ENCODE measurements at regions not wholly inside any gene's neighbourhood (a gene's known extent, or its start where the extent isn't known, plus 50 kb on each side); places are given as distances from the start of the nearest gene placed in this dataset.
"Not testable (repeated sequence)": the region's sequence is repeated elsewhere in the genome, so short reads cannot be mapped to it uniquely, and the experiment has no call there.

- no peak for DNase-seq
Measured at GRCh38 chr22:47624252-47625012, 862.0 kb downstream of the TBC1D22A start.

GRCh38 chr22:47623763-47624148 lies 861.3 kb downstream of the TBC1D22A start:
- DNase-seq: no peak

- no peak for DNase-seq
Measured at GRCh38 chr22:47623066-47623762, 860.8 kb downstream of the TBC1D22A start.

GRCh38 chr22:47622541-47622940 lies 860.1 kb downstream of the TBC1D22A start:
- no peak for DNase-seq

GRCh38 chr22:47621253-47621652 lies 858.8 kb downstream of the TBC1D22A start:
- DNase-seq: no peak

- DNase-seq: no peak
Measured at GRCh38 chr22:47620391-47620790, 857.9 kb downstream of the TBC1D22A start.

GRCh38 chr22:47619631-47620030 lies 857.2 kb downstream of the TBC1D22A start:
- DNase-seq: no peak

- no peak for DNase-seq
Measured at GRCh38 chr22:47618180-47619010, 855.9 kb downstream of the TBC1D22A start.

- no peak for DNase-seq
Measured at GRCh38 chr22:47617186-47617585, 854.7 kb downstream of the TBC1D22A start.

GRCh38 chr22:47616396-47617020 lies 854.1 kb downstream of the TBC1D22A start:
- DNase-seq: no peak

GRCh38 chr22:47615051-47615450 lies 852.6 kb downstream of the TBC1D22A start:
- DNase-seq: no peak

- no peak for DNase-seq
Measured at GRCh38 chr22:47613606-47614350, 851.3 kb downstream of the TBC1D22A start.

GRCh38 chr22:47613181-47613580 lies 850.7 kb downstream of the TBC1D22A start:
- not testable (repeated sequence) for DNase-seq

GRCh38 chr22:47612311-47612910 lies 850.0 kb downstream of the TBC1D22A start:
- DNase-seq: no peak

GRCh38 chr22:47610764-47611163 lies 848.3 kb downstream of the TBC1D22A start:
- no peak for DNase-seq

GRCh38 chr22:47610281-47610680 lies 847.8 kb downstream of the TBC1D22A start:
- no peak for DNase-seq

GRCh38 chr22:47609653-47610052 lies 847.2 kb downstream of the TBC1D22A start:
- no peak for DNase-seq

- no peak for DNase-seq
Measured at GRCh38 chr22:47608421-47608820, 846.0 kb downstream of the TBC1D22A start.

- DNase-seq: no peak
Measured at GRCh38 chr22:47607486-47607885, 845.0 kb downstream of the TBC1D22A start.

GRCh38 chr22:47606426-47606825 lies 844.0 kb downstream of the TBC1D22A start:
- DNase-seq: no peak

GRCh38 chr22:47605886-47606285 lies 843.4 kb downstream of the TBC1D22A start:
- no peak for DNase-seq

GRCh38 chr22:47605441-47605840 lies 843.0 kb downstream of the TBC1D22A start:
- DNase-seq: no peak

All from activated CD4-positive, alpha-beta T cell treated with anti-CD3 and anti-CD28 coated beads for 1 hour (primary cell).